Urinary bladder (tissue), 3 donors: ENCODE measurements at regions not wholly inside any gene's neighbourhood (a gene's known extent, or its start where the extent isn't known, plus 50 kb on each side); places are given as distances from the start of the nearest gene placed in this dataset.

Source experiments
- DNase-seq: peaks from one replicate; pipeline ENCODE4 v3.0.0-alpha.2; 2015; ENCODE audit errors: extremely low spot score
- H3K27ac ChIP-seq: one replicate; pipeline ENCODE4 v1.5.1; 2013; ENCODE audit warnings: low read depth, mild to moderate bottlenecking, moderate library complexity
- H3K36me3 ChIP-seq: one replicate; pipeline ENCODE4 v1.6.1; 2013; ENCODE audit warnings: mild to moderate bottlenecking, moderate library complexity; ENCODE audit not compliant: insufficient read depth
- H3K4me1 ChIP-seq: one replicate; pipeline ENCODE4 v1.6.1; 2013; ENCODE audit warnings: mild to moderate bottlenecking, moderate library complexity; ENCODE audit not compliant: insufficient read depth
- H3K4me3 ChIP-seq: one replicate; pipeline ENCODE4 v1.5.1; 2013; ENCODE audit warnings: low read depth, low read length
- WGBS: extraction: QIAGEN DNeasy Blood & Tissue Kit; methylation state at CpG from one replicate; pipeline ENCODE4 v1.1.7; 2013; 5-methylcytosine and 5-hydroxymethylcytosine counted together
- donor health status: healthy with polysubstance abuse.
- donor health status: healthy.

DNA sequence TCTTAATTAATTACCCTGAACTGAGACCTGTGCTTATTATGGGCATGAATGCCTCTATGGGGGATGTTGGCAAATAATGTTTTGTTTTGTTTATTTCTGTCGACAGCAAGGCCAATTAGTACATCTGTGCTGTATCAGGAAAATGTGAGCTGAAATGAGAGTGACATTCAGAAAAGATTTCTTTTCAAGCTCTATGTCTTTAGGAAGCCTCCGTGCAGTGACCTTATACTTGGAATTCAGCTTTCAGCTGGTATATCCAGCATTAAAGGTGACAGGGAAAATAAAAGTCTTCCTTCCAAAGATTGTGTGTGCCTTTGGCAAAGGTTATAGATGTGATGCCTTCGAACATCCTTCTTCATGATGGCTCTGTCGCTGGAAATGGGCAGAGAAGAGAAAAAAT lies 1061.1 kb downstream of the SORCS3 start:
- no peaks in the 10 kb centered on the region for H3K4me1 ChIP-seq
- DNase-seq, result no peak
- no peak overlapping the region for H3K27ac ChIP-seq
- H3K4me3 ChIP-seq, result no peak overlapping the region
- no peaks in the 10 kb centered on the region for H3K36me3 ChIP-seq
- 71% methylated on average over 4 of the region's 4 CpGs for WGBS

DNA sequence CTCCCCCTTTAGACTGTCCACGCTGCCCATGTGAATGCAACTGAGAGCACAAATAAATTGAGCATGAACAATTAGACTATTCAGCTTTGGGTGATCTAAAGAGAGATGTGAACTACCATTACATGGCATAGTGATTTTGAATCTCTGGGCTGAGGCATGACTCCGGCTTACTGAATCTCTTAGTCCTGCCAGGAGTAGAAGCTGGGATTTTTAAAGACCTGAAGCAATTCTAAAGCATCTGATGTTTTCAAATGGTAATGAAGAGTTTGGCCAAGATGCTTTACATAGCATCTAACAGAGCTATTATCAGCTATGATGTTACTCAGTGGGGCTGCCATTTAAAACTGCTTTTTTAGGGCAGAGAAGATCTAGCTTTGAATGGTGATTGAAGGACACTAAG lies 1059.1 kb downstream of the SORCS3 start:
- 78% methylated on average over 2 of the region's 2 CpGs for WGBS
- DNase-seq, result no peak
- H3K27ac ChIP-seq, result no peak overlapping the region
- H3K4me3 ChIP-seq, result no peak overlapping the region
- no peaks in the 10 kb centered on the region for H3K36me3 ChIP-seq
- H3K4me1 ChIP-seq, result no peaks in the 10 kb centered on the region

DNA sequence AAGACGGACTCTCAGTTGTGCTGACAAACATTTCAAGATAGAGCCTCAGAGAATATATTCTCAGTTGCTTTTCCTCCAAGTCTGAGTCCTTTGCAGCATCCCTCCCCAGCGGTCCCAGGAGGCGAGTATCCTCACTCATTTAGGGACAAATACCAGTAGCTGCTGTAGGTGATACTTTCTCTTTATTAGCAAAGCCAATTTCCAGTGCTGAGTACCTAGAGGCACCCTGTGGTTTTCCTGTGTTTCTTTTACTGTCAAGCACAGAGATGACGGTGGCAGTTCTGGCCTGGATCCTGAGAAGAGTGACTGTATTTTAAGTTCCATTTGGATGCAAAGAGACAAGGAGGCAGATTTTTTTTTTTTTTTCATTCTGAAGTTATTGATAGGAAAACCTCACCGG lies 1058.4 kb downstream of the SORCS3 start:
- WGBS, result 80% methylated on average over 5 of the region's 5 CpGs
- no peaks in the 10 kb centered on the region for H3K36me3 ChIP-seq

DNA sequence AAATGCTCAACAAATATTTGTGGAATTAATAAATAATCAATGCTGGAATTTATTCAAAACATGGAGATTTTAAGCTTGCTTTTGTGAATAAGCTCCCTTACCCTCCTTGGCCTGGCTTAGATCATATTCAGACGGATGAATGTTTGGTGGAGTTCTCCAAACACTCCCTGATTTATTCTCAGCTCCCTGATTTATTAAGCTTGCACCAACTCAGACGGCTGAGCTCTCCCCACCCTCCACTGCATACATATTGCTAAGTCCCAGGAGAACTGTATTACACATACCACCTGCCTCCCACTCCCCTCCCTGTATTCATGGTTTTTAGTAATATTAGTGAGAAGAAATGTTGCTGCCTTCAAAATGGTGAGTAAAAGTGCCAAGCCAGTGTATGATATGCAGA lies 1057.5 kb downstream of the SORCS3 start:
- Histone ChIP-seq H3K4me1 (no peaks in the 10 kb centered on the region), H3K27ac (no peak overlapping the region), H3K4me3 (no peak overlapping the region), H3K36me3 (no peaks in the 10 kb centered on the region)
- WGBS, result 47% methylated on average over 2 of the region's 2 CpGs
- no peak for DNase-seq

More for the DNA sequence above, 1058.4 kb downstream of the SORCS3 start:
- no peak overlapping the region for H3K4me3 ChIP-seq
- no peak overlapping the region for H3K27ac ChIP-seq
- H3K4me1 ChIP-seq, result no peaks in the 10 kb centered on the region
- DNase-seq, result no peak

DNA sequence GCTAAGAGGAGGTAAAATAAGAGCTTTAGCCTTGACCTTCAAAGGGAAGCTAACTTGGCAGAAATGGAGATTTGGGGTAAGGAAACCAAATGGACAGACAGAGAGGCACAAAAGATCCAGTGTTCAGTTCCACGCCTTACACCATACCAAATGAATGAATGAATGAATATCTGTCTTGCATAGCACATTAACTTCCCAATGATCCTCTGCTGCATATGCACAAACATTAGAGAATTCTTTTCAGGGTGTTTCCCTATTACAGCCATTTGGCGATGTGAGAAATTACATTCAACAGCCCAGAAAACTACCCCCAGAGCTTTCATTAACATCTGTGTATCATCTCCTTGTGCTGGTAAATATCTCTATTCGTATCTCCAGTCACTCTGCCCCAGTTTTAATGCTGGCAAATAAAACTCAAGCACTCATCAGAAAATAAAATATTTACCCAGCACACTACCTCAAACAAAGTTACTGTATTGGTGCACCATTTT lies 1056.2 kb downstream of the SORCS3 start:
- 54% methylated on average over 3 of the region's 3 CpGs for WGBS
- Histone ChIP-seq H3K4me3 (no peak overlapping the region), H3K27ac (no peak overlapping the region), H3K36me3 (no peaks in the 10 kb centered on the region), H3K4me1 (no peaks in the 10 kb centered on the region)
- DNase-seq, result no peak

DNA sequence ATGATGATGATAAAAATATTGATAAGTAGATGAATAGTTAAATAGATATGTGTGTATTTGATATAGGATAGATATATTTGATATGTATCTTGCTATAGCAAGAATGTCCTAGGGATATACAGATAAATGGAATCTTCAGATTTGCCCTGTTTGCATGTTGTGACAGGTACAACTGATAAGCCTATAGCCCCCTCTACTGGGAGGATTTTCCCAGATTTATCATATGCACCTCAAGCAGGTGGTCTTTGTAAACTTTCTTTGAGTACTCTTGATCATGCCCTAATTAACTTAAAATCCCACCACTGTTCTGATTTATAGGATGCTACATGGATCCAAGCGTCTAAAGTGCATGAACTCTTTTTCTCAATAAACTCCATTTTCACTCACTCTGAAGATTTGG lies 1050.7 kb downstream of the SORCS3 start:
- DNase-seq, result no peak
- Histone ChIP-seq H3K4me1 (no peaks in the 10 kb centered on the region), H3K4me3 (no peak overlapping the region), H3K27ac (no peak overlapping the region), H3K36me3 (no peaks in the 10 kb centered on the region)
- WGBS, result 26% methylated on average over 1 of the region's 1 CpG

DNA sequence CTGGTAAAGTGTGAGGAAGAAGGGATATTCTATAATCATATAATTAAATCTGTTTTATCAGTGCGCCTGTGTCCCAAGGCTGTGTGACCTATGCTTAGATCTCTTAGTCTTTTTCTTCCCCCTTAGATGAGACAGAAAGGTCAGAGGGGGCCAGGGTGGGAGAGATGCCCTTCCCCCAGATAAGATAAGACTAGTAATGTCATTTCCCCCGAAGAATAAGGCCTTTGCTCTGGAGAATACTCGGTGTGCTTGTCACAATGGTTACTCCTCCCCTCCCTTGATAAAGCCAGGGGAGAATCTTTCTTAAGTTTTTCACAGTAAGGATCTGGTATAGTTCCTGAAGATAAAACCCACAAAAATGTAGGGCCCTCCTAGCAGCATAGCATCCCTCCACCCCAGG lies 1041.8 kb downstream of the SORCS3 start:
- DNase-seq, result no peak
- H3K27ac ChIP-seq, result no peak overlapping the region
- H3K4me3 ChIP-seq, result no peak overlapping the region
- 73% methylated on average over 3 of the region's 3 CpGs for WGBS
- H3K4me1 ChIP-seq, result no peaks in the 10 kb centered on the region
- H3K36me3 ChIP-seq, result no peaks in the 10 kb centered on the region

DNA sequence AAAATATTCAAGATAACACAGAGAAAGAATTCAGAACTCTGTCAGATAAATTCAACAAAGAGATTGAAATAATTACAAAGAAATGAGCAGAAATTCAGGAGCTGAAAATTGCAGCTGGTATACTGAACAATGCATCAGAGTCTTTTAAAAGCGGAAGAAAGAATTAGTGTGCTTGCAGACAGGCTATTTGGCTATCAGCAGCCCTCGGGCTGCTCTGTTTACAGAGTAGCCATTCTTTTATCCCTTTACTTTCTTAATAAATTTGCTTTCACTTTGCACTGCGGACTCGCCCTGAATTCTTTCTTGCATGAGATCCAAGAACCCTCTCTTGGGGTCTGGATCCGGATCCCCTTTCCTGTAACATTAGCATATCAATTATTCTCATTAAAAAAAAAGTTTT lies 1040.0 kb downstream of the SORCS3 start:
- DNase-seq, result no peak
- WGBS, result 47% methylated on average over 5 of the region's 5 CpGs
- no peaks in the 10 kb centered on the region for H3K4me1 ChIP-seq

DNA sequence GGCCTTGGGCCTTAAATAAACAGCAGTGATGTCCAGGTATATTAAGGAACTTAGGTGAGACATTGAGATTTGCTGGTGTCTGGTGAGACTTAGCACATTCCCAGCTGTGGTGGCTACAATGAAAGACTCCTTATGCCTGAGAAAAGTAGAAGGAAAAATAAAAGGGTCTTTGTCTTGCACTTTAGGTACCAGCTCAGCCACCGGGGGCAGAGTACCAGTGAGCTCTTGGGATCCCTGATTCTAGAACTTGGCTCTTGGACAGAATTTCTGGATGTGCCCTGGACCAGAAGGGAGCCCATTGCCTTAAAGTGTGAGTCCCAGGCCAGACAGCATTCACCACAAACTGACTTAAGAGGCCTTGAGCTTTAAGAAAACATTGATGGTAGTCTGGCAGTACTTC lies 1038.7 kb downstream of the SORCS3 start:
- H3K4me1 ChIP-seq, result no peaks in the 10 kb centered on the region
- H3K27ac ChIP-seq, result no peak overlapping the region
- WGBS, result 86% methylated on average over 1 of the region's 1 CpG
- H3K36me3 ChIP-seq, result no peaks in the 10 kb centered on the region
- H3K4me3 ChIP-seq, result no peak overlapping the region
- DNase-seq, result no peak

More for the DNA sequence above, 1040.0 kb downstream of the SORCS3 start:
- Histone ChIP-seq H3K27ac (no peak overlapping the region), H3K4me3 (no peak overlapping the region), H3K36me3 (no peaks in the 10 kb centered on the region)

DNA sequence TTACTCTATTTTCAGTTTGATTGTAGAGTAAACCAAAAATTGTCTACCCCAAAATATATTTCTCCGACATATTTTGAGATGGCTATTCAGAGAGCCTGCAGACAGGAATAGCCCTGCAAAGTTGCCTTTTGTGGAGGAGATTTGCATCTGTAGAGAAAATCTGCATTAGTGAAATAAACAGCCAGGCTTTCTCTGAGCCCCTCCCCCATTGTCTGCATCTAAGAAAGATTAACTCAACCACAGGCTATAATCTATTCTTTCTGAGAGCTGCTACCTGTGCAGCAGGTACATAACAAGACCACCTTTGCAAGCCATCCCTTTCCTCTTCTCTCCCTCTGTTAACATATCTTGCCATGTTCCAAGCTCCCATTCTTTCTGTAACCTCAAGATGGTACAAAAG lies 1034.2 kb downstream of the SORCS3 start:
- H3K4me1 ChIP-seq, result no peaks in the 10 kb centered on the region
- no peaks in the 10 kb centered on the region for H3K36me3 ChIP-seq
- WGBS, result 83% methylated on average over 1 of the region's 1 CpG
- no peak overlapping the region for H3K4me3 ChIP-seq
- H3K27ac ChIP-seq, result no peak overlapping the region
- no peak for DNase-seq

DNA sequence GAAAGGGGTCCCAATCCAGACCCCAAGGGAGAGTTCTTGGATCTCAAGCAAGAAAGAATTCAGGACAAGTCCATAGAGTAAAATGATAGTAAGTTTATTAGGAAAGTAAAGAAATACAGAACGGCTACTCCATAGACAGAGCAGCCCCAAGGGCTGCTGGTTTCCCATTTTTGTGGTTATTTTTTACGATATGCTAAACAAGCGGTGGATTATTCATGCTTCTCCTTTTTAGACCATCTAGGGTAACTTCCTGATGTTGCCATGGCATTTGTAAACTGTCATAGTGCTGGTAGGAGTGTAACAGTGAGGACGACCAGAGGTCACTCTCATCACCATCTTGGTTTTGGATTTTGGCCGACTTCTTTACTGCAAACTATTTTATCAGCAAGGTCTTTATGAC lies 1033.4 kb downstream of the SORCS3 start:
- Histone ChIP-seq H3K36me3 (no peaks in the 10 kb centered on the region), H3K27ac (no peak overlapping the region), H3K4me1 (no peaks in the 10 kb centered on the region), H3K4me3 (no peak overlapping the region)
- DNase-seq, result no peak
- WGBS, result 67% methylated on average over 5 of the region's 5 CpGs

DNA sequence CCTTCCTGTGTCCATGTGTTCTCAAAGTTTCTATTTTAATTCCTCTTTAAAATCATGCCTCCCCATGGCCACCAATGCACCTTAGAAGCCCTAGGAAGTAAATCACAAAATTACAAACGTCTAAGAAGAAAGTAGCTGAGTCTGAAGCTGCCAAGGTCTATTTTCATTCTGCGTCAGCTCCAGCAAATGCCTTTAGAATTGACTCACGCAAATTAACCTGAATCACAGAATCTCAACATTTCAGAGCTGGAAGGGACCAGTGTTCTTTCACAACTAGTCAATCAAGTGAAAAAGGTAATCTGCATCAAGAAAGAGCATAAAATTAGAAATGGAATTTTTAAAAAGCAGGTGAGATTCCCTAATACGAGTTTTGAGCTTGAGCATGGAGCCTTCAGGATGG lies 1017.6 kb downstream of the SORCS3 start:
- 74% methylated on average over 4 of the region's 4 CpGs for WGBS

DNA sequence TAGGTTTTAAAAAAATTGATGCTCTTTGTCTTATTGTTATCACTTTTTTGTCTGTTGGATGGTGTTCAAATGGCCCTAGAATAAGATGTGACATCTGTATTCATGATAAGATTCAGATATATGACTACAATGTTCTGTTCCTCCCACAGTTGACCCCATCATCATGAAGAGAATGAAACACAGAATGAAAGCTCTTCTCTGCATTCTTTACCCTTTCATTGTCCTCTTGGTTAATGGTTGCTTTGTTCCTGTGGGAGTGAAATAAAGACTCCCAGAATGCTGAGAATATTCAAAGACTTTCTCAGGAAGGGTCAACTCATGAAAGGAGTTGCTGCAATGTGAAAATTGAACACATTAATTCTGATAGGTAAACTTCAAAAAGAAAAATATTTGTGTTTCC lies 1015.8 kb downstream of the SORCS3 start:
- Histone ChIP-seq H3K36me3 (no peaks in the 10 kb centered on the region), H3K4me1 (no peaks in the 10 kb centered on the region), H3K27ac (no peak overlapping the region), H3K4me3 (no peak overlapping the region)
- peak; percentile 25 for DNase-seq

More for the DNA sequence above, 1017.6 kb downstream of the SORCS3 start:
- Histone ChIP-seq H3K36me3 (no peaks in the 10 kb centered on the region), H3K27ac (no peak overlapping the region), H3K4me1 (no peaks in the 10 kb centered on the region), H3K4me3 (no peak overlapping the region)
- no peak for DNase-seq

DNA sequence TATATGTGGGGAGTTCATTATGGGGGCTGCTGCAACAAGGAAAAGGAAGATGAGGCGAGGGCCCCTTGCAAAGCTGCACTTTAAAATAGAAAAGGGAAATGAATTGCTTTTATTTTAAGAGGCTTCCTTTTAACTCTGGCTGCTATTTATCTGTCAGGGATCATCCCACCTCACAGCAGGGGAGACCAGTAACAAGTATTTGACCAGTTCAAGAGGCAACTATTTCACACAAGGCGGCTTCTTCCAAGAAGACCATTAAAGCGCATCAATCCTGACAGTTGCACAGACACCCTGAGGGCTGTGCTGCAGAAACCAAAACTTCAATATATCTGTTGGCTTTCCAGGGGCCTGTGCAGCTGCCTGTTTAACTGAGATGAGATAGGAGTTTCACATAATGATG lies 1009.2 kb downstream of the SORCS3 start:
- H3K36me3 ChIP-seq, result no peaks in the 10 kb centered on the region
- H3K4me1 ChIP-seq, result no peaks in the 10 kb centered on the region
- WGBS, result 78% methylated on average over 3 of the region's 3 CpGs
- H3K27ac ChIP-seq, result no peak overlapping the region
- H3K4me3 ChIP-seq, result no peak overlapping the region
- DNase-seq, result no peak

DNA sequence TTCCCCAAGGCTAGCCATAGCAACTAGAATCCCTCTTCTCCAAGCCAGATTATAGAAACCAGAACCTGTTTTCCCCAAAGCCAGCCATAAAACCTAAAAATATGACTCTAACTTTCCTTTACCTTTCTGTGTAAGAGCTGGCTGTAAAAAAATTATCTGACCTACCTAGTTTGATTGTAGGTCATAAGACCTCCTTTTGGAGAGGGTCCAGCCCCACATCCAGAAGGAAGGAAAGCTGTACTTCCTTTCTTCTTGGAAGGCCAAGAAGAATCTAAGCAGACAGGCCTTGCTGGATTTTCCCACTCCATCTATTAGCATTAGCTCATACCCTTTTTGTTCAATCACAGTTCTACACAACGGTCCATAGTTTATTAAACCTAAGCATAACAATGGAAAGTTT lies 1006.3 kb downstream of the SORCS3 start:
- H3K4me3 ChIP-seq, result no peak overlapping the region
- 52% methylated on average over 1 of the region's 1 CpG for WGBS

More for the DNA sequence above, 1006.3 kb downstream of the SORCS3 start:
- Histone ChIP-seq H3K27ac (no peak overlapping the region), H3K4me1 (no peaks in the 10 kb centered on the region), H3K36me3 (no peaks in the 10 kb centered on the region)
- DNase-seq, result no peak
